ENCODE measurements at regions not wholly inside any gene's neighbourhood (a gene's known extent, or its start where the extent isn't known, plus 50 kb on each side); places are given as distances from the start of the nearest gene placed in this dataset.
"Not testable (repeated sequence)": the region's sequence is repeated elsewhere in the genome, so short reads cannot be mapped to it uniquely, and the experiment has no call there.

- no peak overlapping the region for H3K4me3 ChIP-seq (ENCODE audit: low read length, poor library complexity, severe bottlenecking)
- no peaks in the 10 kb centered on the region for H3K27me3 ChIP-seq (ENCODE audit: insufficient read depth, low read length, poor library complexity, severe bottlenecking)
- H3F3A ChIP-seq (ENCODE audit: low read depth): no peaks in the 10 kb centered on the region
- TF ChIP-seq CTCF (conservative IDR thresholded peaks at IDR 0.05; ENCODE audit: low read length) (no peak), EZH2phosphoT487 (IDR thresholded peaks at IDR 0.05; ENCODE audit: borderline replicate concordance) (no peak)
- no peaks in the 10 kb centered on the region for H3K36me3 ChIP-seq (ENCODE audit: insufficient read depth, low read length)
- no peaks in the 10 kb centered on the region for H4K20me1 ChIP-seq (ENCODE audit: insufficient read depth, low read length, poor library complexity, severe bottlenecking)
- H2AFZ ChIP-seq (ENCODE audit: low read length): no peak overlapping the region
- no peaks in the 10 kb centered on the region for H3K4me1 ChIP-seq (ENCODE audit: insufficient read depth, low read length, poor library complexity, severe bottlenecking)
- H3K79me2 ChIP-seq (ENCODE audit: insufficient read depth, low read length): no peaks in the 10 kb centered on the region
- no peak overlapping the region for H3K9ac ChIP-seq (ENCODE audit: low read depth, low read length, poor library complexity, severe bottlenecking)
- H3K9me2 ChIP-seq (replicated peaks; ENCODE audit: low read depth, low read length): no peaks in the 10 kb centered on the region; the same call in 1 of the 2 replicates
- H3K4me2 ChIP-seq (ENCODE audit: low read depth, low read length, poor library complexity, severe bottlenecking): no peak overlapping the region
- no peaks in the 10 kb centered on the region for H3K9me3 ChIP-seq (ENCODE audit: insufficient read depth, low read depth, low read length)
Measured at GRCh38 chr9:30058463-30058862, 2326.0 kb upstream of the ACO1 start.

- Histone ChIP-seq H3K9me2 (replicated peaks; ENCODE audit: low read depth, low read length) (no peaks in the 10 kb centered on the region; the same call in 1 of the 2 replicates), H3K4me1 (ENCODE audit: insufficient read depth, low read length, poor library complexity, severe bottlenecking) (no peaks in the 10 kb centered on the region), H2AFZ (ENCODE audit: low read length) (no peak overlapping the region), H3K9me3 (ENCODE audit: insufficient read depth, low read depth, low read length) (no peaks in the 10 kb centered on the region), H3F3A (ENCODE audit: low read depth) (no peaks in the 10 kb centered on the region), H3K4me3 (ENCODE audit: low read length, poor library complexity, severe bottlenecking) (no peak overlapping the region), H3K4me2 (ENCODE audit: low read depth, low read length, poor library complexity, severe bottlenecking) (no peak overlapping the region), H3K79me2 (ENCODE audit: insufficient read depth, low read length) (no peaks in the 10 kb centered on the region), H3K9ac (ENCODE audit: low read depth, low read length, poor library complexity, severe bottlenecking) (no peak overlapping the region), H3K27me3 (ENCODE audit: insufficient read depth, low read length, poor library complexity, severe bottlenecking) (no peaks in the 10 kb centered on the region), H4K20me1 (ENCODE audit: insufficient read depth, low read length, poor library complexity, severe bottlenecking) (no peaks in the 10 kb centered on the region), H3K36me3 (ENCODE audit: insufficient read depth, low read length) (no peaks in the 10 kb centered on the region)
- no peak for TF ChIP-seq CTCF (conservative IDR thresholded peaks at IDR 0.05; ENCODE audit: low read length)
- TF ChIP-seq EZH2phosphoT487 (IDR thresholded peaks at IDR 0.05; ENCODE audit: borderline replicate concordance): no peak
Measured at GRCh38 chr9:30060976-30061375, 2323.5 kb upstream of the ACO1 start.

GRCh38 chr9:30065888-30066287, 2318.6 kb upstream of the ACO1 start:
- Histone ChIP-seq H3K9me3 (ENCODE audit: insufficient read depth, low read depth, low read length) (no peaks in the 10 kb centered on the region), H3K27me3 (ENCODE audit: insufficient read depth, low read length, poor library complexity, severe bottlenecking) (no peaks in the 10 kb centered on the region), H3F3A (ENCODE audit: low read depth) (no peaks in the 10 kb centered on the region), H3K4me2 (ENCODE audit: low read depth, low read length, poor library complexity, severe bottlenecking) (no peak overlapping the region), H3K4me3 (ENCODE audit: low read length, poor library complexity, severe bottlenecking) (no peak overlapping the region), H3K9me2 (replicated peaks; ENCODE audit: low read depth, low read length) (no peaks in the 10 kb centered on the region), H3K9ac (ENCODE audit: low read depth, low read length, poor library complexity, severe bottlenecking) (no peak overlapping the region), H3K4me1 (ENCODE audit: insufficient read depth, low read length, poor library complexity, severe bottlenecking) (no peaks in the 10 kb centered on the region), H3K36me3 (ENCODE audit: insufficient read depth, low read length) (no peaks in the 10 kb centered on the region), H3K79me2 (ENCODE audit: insufficient read depth, low read length) (no peaks in the 10 kb centered on the region), H2AFZ (ENCODE audit: low read length) (no peak overlapping the region), H4K20me1 (ENCODE audit: insufficient read depth, low read length, poor library complexity, severe bottlenecking) (no peaks in the 10 kb centered on the region)
- TF ChIP-seq CTCF (conservative IDR thresholded peaks at IDR 0.05; ENCODE audit: low read length) (no peak), EZH2phosphoT487 (IDR thresholded peaks at IDR 0.05; ENCODE audit: borderline replicate concordance) (no peak)

GRCh38 chr9:30069236-30069635, 2315.2 kb upstream of the ACO1 start:
- not testable (repeated sequence) for H3K9ac ChIP-seq (ENCODE audit: low read depth, low read length, poor library complexity, severe bottlenecking); H3K4me1 ChIP-seq (ENCODE audit: insufficient read depth, low read length, poor library complexity, severe bottlenecking); H4K20me1 ChIP-seq (ENCODE audit: insufficient read depth, low read length, poor library complexity, severe bottlenecking); H3K79me2 ChIP-seq (ENCODE audit: insufficient read depth, low read length); H3F3A ChIP-seq (ENCODE audit: low read depth); H3K9me3 ChIP-seq (ENCODE audit: insufficient read depth, low read depth, low read length); H3K4me2 ChIP-seq (ENCODE audit: low read depth, low read length, poor library complexity, severe bottlenecking); H3K9me2 ChIP-seq (replicated peaks; ENCODE audit: low read depth, low read length); H3K27me3 ChIP-seq (ENCODE audit: insufficient read depth, low read length, poor library complexity, severe bottlenecking); H3K4me3 ChIP-seq (ENCODE audit: low read length, poor library complexity, severe bottlenecking); H3K36me3 ChIP-seq (ENCODE audit: insufficient read depth, low read length); H2AFZ ChIP-seq (ENCODE audit: low read length)

Data from Loucy (cell line).